ENCODE measurements at regions not wholly inside any gene's neighbourhood (a gene's known extent, or its start where the extent isn't known, plus 50 kb on each side); places are given as distances from the start of the nearest gene placed in this dataset.

- TF ChIP-seq CTCF (IDR thresholded peaks at IDR 0.05; ENCODE audit: low read depth, low read length) (no peak), EZH2phosphoT487 (IDR thresholded peaks at IDR 0.05; ENCODE audit: low read depth) (no peak)
Measured at GRCh38 chr6:106882601-106883518, 91.7 kb downstream of the CD24 start.
